ENCODE measurements at regions not wholly inside any gene's neighbourhood (a gene's known extent, or its start where the extent isn't known, plus 50 kb on each side); places are given as distances from the start of the nearest gene placed in this dataset.

GRCh38 chr7:47049234-47049774 is 532.6 kb downstream of the TNS3 start:
- TF ChIP-seq, protein P1, sequence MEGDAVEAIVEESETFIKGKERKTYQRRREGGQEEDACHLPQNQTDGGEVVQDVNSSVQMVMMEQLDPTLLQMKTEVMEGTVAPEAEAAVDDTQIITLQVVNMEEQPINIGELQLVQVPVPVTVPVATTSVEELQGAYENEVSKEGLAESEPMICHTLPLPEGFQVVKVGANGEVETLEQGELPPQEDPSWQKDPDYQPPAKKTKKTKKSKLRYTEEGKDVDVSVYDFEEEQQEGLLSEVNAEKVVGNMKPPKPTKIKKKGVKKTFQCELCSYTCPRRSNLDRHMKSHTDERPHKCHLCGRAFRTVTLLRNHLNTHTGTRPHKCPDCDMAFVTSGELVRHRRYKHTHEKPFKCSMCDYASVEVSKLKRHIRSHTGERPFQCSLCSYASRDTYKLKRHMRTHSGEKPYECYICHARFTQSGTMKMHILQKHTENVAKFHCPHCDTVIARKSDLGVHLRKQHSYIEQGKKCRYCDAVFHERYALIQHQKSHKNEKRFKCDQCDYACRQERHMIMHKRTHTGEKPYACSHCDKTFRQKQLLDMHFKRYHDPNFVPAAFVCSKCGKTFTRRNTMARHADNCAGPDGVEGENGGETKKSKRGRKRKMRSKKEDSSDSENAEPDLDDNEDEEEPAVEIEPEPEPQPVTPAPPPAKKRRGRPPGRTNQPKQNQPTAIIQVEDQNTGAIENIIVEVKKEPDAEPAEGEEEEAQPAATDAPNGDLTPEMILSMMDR (conservative IDR thresholded peaks at IDR 0.05; ENCODE audit: low read length): no peak
- no peak for TF ChIP-seq EZH2phosphoT487 (IDR thresholded peaks at IDR 0.05; ENCODE audit: borderline replicate concordance)
